ENCODE measurements at regions not wholly inside any gene's neighbourhood (a gene's known extent, or its start where the extent isn't known, plus 50 kb on each side); places are given as distances from the start of the nearest gene placed in this dataset.

DNA sequence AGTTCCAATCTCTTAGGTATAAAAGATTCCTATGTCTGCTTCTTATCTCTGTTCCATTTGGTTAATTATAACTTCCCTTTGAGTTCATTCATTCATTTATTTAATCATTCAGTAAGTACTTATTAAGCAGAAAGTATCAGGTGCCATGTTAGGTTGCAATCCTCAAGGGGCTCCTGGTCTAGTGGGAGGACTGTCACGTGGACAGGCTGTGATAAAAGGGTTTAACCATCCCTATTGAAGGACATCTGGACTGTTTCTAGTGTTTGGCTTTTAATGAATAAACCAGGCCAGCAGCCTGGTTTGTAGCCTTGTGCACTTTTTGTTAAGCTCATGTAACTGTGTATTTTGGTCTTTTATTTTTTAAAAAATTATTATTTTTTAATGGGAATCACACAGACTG is 162.1 kb upstream of the OGFRL1 start:
- DNase-seq: no peak

GRCh38 chr6:71127374-71127773 is 161.2 kb upstream of the OGFRL1 start:
- no peak for DNase-seq

- DNase-seq: no peak
These were observed 158.3 kb upstream of the OGFRL1 start for GRCh38 chr6:71130277-71130676.

GRCh38 chr6:71134929-71135642 is 153.5 kb upstream of the OGFRL1 start:
- DNase-seq: no peak

DNA sequence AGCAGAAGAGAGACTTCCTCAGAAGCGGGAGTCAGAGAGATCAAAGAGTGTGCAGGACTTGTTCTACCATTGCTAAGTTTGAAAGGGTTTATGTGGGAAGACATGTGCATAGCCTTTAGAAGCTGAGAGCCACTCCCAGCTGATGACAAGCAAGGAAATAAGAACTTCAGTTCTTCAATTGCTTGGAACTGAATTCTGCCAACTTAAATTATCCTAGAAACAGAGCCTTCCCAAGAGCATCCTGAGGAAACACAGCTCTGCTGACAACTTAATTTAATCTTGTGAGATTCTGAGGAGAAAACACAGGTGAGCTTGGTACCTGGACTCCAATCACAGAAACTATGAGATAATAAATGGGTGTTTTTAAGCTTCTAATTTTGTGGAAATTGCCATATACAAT is 150.6 kb upstream of the OGFRL1 start:
- no peak for DNase-seq

- DNase-seq: no peak
These were observed 150.2 kb upstream of the OGFRL1 start for GRCh38 chr6:71138376-71138775.

DNA sequence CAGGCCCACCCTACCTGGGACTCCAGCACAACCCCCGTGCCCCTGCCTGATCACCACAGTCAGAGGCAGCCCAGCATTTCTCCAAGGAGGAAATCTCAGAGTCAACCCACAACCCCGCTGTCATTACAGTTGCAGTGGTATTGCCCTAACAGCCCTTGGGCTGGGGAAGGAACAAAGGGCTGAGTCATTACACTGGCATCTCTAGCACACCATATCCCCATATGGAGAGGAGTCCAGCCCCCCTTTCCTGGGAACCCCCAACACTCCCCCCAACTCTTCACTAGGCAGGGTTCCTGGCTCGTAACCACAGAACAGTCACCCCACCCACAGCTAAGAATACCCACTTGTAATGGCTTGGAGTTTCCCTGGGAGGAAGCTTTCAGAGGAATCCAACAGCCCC is 149.4 kb upstream of the OGFRL1 start:
- DNase-seq: peak; percentile 76

- no peak for DNase-seq
These were observed 134.8 kb upstream of the OGFRL1 start for GRCh38 chr6:71153755-71154325.

DNA sequence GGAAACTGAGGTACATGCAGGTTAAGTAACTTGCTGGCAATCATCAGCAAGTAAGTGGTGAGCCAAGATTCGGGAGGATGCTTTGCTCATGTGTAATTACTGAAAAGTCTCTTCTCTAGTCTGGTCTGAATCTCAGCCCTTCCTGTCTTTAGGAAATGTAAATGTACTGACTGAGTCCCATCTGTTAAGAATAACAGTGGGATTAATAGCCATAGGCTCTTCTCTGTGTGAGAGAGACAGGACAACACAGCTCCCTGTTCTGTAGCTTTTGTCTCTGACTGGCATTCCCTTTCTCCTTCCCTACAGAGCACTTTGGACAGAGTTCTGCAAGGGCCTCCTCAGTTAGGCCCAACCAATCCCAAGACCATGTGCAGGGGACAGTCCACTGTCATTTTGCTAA is 131.3 kb upstream of the OGFRL1 start:
- DNase-seq: no peak

- DNase-seq: no peak
These were observed 123.7 kb upstream of the OGFRL1 start for GRCh38 chr6:71164890-71165289.

GRCh38 chr6:71168233-71168765 is 120.3 kb upstream of the OGFRL1 start:
- no peak for DNase-seq

GRCh38 chr6:71171497-71172070 is 117.0 kb upstream of the OGFRL1 start:
- no peak for DNase-seq

DNA sequence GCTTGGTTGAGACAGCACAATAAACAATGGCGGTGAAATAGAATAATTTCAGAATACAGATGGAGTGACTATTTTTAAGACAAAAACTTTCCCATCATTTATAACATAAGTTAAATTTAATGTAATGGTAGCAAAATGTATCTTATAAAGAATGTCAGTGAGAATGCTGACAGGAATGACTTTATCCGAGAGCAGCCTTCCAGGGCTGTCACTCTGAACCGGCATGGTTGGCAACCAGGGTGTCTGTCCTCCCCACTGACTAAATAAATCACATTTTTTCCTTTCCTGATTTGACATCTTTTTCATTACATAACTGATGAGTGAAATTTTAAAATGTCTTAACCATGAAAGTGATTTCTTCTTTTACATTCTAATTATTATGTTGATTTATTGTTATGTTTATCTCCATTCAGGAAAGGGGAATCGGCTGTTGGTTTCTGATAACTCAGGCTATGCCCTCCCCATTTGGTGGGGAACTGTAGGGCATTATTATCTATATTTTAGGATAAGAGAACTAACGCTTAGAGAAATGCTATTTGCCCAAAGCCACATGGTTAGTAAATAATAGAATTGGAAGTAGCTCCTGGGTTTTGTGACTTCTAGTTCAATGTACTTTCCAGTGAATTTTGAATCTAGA is 109.2 kb upstream of the OGFRL1 start:
- no peak for DNase-seq

GRCh38 chr6:71181565-71181964 is 107.0 kb upstream of the OGFRL1 start:
- peak; percentile 94 for DNase-seq

GRCh38 chr6:71187141-71187540 is 101.5 kb upstream of the OGFRL1 start:
- DNase-seq: no peak

GRCh38 chr6:71190809-71191208 is 97.8 kb upstream of the OGFRL1 start:
- no peak for DNase-seq

- DNase-seq: peak; percentile 57
These were observed 93.9 kb upstream of the OGFRL1 start for GRCh38 chr6:71194724-71195123.

DNA sequence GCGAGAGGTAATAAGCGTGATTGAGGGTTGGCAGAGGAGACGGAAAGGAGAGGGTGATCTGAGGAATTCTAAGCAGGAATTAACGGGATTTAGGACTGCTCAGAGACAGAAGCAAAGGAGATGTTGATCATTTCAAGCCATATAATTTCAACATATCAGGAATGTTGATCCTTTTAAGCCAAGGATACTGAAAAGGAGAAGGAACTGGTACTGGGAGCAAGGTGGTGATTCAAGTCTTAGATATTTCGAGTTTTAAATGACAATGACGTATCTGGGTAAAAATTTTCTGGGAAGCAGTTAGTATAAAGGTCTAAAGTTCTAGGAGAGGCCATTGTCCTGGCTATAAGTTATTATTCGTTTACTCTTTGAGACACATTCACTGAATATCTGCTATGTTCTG is 91.3 kb upstream of the OGFRL1 start:
- no peak for DNase-seq

- DNase-seq: no peak
These were observed 90.8 kb upstream of the OGFRL1 start for GRCh38 chr6:71197780-71198179.

DNA sequence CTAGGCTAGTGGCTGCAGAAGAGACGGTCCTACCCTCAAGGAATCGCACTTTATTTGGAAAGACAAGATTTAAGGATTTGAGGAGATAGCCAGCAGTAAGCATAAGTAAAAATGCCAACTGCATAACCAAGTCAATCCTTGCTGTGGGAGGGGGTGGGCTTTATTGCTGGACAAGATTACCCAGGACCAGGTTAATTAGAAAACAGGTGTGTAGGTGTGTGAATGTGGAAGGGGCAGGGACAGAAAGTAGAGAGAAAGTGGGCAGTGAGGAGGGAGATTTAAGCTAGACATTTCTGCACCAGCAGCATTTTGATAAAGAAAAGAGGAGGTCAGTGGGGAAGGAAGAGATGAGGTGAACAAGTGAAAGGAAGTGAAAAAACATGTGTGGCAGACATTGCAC is 89.7 kb upstream of the OGFRL1 start:
- no peak for DNase-seq

DNA sequence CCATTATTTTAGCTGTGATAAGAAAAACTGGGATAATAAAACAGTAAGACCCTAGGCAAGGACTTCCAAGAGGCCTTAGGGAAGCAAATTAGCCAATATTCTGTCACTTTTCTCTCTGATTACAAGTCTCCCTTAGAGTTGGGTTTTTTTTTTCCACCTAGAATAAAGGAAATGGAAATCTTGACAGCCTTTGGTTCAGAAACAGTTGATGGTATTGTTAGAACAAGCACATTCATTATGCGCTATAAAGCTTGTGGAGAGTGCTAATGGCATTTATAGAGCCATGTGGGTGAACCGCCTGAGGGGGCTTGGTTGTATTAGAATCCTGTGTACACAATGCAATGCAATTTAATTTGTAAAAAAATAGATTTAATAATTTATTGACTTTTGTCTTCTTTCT is 88.9 kb upstream of the OGFRL1 start:
- no peak for DNase-seq

DNA sequence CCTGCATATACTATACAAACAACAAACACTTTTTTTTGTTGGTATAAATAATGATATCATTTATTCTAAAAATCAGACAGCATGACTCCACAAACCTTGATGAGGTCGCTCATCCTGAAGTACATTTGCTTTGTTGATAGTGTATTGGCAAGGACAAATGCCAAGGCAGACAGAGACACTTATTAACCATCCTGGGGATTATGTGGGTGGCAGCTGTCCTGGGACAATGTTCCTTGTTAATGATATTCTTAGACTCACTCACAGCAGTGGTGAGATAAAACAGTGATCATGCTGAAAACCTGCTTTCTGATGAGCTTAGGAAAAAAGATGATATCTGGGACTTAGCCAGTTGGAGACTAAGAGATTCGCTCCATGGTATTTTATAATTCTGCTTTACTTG is 85.4 kb upstream of the OGFRL1 start:
- DNase-seq: no peak

DNA sequence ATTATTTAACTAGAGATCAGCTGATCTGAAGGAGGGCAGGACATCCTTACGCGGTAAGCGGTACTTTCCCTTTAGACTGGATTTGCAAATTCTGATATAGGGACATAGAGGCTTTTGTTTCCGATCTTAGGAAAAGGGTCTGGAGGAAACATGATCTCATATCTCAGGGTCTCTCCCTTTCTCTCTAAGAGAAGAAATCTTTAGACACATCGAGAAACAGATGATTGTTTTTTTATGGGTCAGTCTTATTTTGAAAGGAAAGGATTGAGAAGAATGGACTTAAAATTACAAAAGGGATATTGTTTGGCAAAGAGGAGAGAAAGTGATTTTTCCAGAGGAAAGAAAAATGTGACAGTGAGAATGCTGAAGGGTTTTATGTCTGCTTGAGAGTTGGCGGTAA is 83.9 kb upstream of the OGFRL1 start:
- DNase-seq: no peak
